Panc1 (cell line): ENCODE measurements at regions not wholly inside any gene's neighbourhood (a gene's known extent, or its start where the extent isn't known, plus 50 kb on each side); places are given as distances from the start of the nearest gene placed in this dataset.

Source experiments
- CTCF ChIP-seq: fragments of 450-650 bp; IDR thresholded peaks from 2 replicates; pipeline ENCODE4 v1.5.1; 2017; ENCODE audit warnings: mild to moderate bottlenecking
- POLR2AphosphoS5 ChIP-seq: IDR thresholded peaks from 2 replicates; pipeline ENCODE4 v1.6.1; 2012; ENCODE audit warnings: mild to moderate bottlenecking, low read depth, low read length, moderate library complexity
- SIN3A ChIP-seq: IDR thresholded peaks from 2 replicates; pipeline ENCODE4 v1.6.1; 2012; ENCODE audit warnings: low read depth, mild to moderate bottlenecking, low read length, moderate library complexity, borderline replicate concordance; ENCODE audit not compliant: insufficient read depth

- TF ChIP-seq SIN3A: no peak
- no peak for TF ChIP-seq CTCF
- TF ChIP-seq POLR2AphosphoS5: no peak
Observed at GRCh38 chr2:236776206-236776605, 206.6 kb downstream of the ACKR3 start.
